Dermis microvascular lymphatic vessel endothelial cell (primary cell): ENCODE measurements at regions not wholly inside any gene's neighbourhood (a gene's known extent, or its start where the extent isn't known, plus 50 kb on each side); places are given as distances from the start of the nearest gene placed in this dataset.

Experiments
- DNase-seq, 2 donors: peaks; one replicate each; pipeline versions ENCODE4 v3.0.0 to v3.0.0-alpha.2; 2010; ENCODE audit warnings: low read depth in 2 of 2

DNA sequence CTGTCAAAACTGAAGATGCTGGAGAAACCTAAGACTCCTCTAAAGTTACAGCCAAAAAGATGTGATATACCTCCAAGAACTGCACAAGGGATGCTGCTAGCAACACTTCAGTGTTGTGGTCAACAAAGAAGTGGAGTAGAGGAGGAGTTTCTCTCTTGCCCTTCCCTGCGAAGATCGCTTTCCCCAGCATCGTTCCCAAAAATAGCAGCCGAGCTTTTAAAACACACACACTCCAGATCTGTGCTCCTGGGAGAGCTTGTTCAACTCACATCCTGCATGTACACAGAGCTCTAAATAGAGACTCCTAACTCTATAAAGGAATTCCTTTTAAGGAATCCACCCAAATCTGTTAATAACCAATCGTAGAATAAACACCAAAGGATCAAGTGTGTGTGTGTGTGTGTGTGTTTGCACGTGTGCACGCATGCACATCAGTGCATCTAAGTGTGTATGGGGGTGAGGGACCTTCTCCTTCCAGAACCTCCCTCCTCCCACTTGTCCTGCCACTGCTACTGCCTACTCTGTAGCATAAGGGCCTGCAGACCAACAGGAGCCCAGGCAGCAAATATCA is 58.5 kb downstream of the PSMG1 start:
- DNase-seq, result no peak

DNA sequence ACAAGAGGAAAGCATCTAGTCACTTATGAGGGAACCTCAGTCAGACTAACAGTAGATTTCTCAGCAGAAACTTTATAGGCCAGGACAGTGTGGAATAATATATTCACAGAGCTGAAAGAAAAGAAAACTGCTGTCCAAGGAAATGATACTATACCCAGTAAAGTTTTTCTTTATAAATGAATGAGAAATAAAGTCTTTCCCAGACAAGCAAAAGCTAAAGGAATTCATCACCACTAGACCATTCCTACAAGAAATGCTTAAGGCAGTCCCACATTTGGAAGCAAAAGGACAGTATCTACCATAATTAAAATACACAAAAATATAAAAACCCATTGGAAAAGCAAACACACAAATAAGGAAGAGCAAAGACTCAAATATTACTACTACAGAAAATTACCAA is 59.9 kb downstream of the PSMG1 start:
- no peak for DNase-seq

DNA sequence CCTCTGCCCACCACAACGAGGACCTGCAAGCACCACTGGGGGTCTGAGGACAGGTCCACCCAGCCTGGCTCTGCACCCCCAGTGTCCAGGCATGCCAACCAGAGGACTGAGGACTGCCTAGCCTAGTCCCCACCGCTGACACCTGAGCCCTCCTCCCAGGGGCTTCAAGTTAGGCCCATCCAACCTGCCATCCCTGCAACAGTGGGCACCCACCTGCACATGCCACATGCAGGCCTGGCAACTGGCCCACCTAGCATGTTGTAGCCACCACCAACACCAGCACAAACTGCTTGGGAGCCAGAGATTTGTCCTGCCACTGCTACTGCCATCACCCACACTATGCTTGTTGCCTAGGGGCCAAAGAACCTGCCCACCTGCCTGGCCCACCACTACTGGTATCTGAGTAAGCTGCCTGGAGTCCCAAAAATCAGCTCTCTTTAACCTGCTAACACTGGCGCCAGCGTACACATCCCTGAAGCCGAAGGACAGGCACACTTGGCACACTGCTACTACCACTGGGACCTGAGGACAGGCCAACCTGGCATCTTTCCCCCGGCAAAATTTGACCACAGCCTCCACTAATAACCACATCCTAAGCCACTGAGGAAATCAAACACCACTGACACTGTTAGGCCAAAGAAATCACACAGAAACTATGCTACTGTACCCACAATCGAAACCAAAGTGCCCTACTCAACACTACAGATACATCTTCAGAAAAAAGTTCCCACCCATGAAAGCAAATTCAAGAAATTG is 61.5 kb downstream of the PSMG1 start:
- DNase-seq, result no peak

DNA sequence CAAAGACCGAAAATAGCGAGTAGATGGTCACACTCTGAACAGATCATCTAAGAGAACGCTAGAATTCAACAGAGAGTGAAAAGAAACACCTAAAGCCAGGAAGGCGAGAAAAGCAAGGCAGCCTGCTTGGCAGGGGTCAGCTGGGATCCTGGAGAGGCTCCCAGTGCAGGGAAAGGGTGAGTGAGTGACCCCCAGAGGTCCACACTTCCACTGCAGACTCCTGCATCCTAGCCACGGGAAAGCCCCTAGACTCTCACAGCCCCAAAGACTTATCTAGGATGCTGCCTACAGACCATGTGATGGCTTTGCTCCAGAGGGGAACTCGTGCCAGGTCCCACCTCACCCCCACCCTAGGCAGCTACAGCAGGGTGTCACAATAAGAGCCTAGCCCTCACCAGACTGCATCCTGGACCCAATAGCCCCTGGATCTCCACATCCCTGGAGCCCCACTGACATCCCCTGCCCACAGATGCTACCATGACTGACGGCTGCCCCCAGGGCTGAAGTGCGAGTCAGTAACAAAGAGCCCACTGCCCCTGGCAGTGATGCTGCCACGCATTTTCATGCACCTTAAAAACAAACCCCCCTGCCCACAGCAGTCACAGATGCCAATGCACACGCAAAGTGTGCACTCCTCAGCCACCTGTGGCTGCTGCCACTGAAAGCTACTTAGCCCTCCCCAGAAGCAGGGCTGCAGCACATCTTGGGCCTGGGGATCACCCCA is 62.2 kb downstream of the PSMG1 start:
- no peak for DNase-seq

DNA sequence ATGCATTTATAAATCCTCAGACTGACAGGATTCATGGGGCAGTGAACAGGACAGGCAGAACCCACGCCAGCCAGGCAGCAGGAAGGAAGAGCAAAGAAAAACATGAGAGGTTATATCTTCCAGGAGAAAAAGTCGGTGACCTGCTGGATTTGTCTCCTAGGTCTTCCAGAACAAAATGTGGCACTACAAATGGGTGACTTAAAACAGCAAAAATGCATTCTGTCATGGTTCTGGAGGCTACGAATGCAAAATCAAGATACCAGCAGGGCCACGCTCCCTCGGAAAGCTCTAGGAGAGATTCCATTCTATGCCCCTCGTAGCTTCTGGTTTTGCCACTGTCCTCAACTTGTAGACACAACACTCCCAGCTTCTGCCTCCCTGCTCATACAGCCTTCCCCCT is 63.4 kb downstream of the PSMG1 start:
- no peak for DNase-seq

DNA sequence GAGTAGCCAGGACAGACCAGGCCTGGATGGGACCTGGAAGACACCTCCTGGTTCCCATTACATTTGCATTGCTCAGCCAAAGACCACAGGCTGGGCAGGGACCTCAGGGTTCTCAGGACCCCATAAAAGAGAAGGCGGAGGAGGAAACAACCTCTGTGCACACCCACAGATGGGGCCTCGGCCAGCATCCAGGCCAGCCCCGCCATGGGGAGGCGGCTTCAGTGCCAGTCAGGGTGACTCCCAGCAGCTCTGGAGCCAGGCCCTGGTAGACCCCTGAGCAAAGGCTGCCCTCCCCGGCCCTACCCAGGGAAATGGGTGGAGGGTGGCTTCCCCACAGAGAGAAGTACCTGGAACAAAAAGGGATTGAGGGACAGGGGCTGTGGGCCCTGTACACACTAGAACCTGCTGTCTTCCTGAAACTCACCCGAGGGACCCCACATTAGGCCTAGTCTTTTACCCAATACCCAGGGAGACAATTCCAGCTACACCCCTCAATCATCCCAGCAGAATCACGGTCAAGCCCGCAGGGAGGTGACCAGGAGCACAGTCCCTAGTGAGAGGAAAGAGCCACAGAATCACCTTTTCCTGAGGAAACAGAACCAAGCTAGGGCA is 64.5 kb downstream of the PSMG1 start:
- no peak for DNase-seq

DNA sequence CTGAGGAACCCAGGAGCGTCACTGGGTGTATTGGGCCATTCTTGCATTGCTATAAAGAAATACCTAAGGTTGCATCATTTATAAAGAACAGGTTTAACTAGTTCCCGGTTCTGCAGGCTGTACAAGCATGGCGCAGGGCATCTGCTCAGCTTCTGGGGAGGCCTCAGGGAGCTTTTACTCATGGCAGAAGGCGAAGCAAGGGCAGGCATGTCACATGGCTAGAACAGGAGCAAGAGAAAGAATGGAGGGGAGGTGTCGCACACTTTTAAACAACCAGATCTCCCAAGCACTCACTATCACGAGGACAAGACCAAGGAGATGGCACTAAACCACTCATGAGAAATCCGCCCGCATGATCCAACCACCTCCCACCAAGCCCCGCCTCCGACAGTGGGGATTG is 65.2 kb downstream of the PSMG1 start:
- no peak for DNase-seq

DNA sequence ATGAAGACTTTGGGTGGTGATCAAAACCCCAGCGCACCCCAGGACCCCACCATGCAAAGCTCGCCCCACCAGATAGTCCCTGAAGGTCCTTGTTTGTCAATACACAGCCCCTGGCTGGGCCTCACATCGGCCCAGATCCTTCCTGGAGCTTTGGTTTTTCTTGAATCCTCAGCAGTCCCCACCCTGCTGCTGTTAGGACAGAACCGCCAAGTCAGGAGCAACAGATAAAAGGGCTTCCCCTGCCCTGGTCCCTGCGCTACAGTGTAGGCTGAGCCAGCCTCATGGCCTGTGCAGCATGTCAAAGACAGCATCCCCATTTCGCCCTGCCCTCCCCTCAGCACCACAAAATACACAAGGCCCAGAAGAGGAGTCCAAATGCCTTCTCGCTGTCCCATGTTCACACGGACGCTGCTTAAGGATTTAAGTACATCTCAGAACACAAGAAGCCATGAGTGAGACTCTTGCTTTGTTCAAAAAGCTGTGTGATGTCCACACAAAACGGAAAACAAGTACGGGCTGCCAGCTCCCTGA is 65.7 kb downstream of the PSMG1 start:
- DNase-seq, result no peak

DNA sequence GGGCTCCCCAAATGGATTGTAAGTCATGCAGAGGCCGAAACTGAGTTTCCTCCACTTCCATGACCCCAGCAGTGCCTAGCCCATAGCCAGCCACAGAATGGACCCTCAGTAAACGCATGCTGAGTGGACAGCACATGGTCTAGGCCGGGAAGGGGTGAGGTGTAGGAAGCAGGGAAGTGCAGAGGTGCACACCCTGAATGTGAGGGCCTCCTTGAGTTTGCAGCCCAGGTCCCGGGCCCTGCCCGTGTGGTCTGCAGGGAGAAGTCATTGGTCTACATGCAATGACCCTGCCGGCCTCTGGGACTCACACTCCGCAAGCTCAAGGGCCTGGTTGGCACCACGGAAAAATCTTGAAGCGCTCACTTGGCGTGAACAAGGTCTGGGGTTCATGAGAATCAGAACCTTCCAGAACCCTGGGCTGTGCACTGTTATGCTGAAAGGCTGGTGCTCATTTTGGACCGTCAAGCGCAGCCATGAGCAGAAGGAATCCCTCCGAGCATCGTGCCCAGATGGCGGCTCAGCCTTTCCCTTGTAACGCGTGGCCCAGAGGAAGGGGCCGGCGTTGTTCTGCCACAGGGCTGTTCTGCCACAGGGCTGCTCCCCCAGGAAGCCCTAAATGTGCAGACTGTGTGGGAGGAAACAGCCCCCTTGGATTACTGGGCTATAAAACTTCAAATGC is 66.4 kb downstream of the PSMG1 start:
- DNase-seq, result no peak

DNA sequence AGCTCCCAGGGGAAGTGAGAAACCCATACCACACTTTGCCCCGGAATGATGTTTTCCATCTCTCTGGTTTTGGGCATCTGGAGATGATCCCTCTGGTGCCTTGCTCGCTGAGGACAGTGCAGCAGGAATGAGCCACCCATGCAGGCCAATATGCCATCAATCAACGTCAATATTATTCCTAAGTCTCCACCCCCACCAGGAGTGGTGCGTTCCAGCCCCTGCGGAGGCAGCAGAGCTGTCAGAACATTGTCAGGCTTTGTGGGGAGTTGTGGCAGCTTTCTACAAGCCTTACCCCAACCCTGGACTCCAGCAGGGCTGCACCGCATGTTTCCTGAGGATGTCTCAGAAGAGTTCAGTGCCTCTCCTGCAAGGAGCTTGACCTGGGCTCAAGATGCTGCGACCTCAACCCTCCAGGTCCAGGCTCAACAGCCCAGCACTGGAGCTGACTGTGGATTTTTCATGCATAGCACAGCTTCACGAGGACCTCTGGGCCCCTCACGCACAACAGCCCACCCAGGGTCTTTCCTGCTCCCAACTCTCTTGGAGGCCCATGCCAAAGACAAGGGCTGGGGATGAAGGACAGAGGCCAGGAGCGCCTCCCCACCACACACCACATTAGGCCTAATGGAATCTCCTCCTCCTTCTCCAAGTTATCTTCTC is 67.5 kb downstream of the PSMG1 start:
- no peak for DNase-seq

DNA sequence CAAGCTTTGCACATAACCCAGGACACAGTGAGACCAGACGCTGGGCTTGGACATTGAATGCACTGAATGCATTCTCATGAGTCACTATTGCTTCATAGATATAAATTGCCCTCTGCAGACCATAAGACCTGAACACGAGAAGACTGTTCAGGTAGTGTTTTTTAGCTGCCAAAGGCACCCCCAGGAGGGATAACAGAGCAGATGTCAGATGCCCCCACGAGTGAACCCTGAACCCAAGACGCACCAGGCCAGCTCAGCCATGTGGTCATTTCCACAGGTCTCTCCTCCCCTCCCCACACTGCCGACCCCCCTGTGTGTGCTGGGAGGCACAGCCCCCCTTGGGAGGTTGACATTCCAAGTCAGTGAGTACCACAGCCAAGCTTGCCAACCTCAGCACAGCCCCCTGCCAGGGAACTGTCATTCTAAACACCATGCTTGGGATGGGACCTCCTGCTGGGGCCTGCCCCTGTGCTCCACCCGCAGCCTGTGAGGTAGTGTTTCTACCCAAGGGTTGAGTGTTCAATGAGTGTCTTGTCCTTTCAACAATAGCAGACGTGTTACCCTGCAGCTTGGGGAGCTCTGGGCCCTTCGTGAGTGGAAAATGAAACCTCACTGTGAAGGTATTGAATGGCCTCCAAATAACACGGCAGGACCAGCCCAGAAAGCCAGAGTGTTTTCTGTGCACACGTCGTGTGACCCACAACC is 68.2 kb downstream of the PSMG1 start:
- DNase-seq, result no peak

DNA sequence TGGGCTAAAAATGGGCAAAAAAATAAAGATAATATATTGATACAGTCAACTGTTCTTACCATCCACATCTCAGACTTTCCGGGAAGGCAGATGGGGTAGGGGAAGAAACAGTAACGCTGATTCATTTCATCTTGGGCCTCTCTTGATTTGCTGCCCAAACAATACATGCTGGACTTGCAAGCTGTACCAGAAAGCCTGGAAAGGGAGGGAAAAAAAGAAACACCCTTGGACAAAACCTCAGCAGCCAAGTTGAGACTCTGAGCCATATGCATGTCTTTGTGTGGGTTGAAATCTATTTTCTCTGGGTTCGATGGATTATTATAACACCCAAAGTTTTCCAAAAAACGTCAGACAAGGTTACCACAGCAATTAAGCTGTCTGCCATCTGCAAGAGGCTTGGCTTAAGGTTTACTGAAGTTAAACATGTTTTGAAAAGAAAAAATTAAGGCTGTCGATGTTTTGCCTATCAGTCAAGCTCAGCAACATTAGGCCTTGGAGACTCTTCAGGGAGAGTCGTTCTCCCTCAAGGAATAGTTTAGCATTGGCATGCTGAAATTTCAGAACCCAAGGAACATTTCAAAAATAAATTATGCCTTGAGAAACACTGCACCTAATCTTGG is 71.2 kb downstream of the PSMG1 start:
- no peak for DNase-seq

DNA sequence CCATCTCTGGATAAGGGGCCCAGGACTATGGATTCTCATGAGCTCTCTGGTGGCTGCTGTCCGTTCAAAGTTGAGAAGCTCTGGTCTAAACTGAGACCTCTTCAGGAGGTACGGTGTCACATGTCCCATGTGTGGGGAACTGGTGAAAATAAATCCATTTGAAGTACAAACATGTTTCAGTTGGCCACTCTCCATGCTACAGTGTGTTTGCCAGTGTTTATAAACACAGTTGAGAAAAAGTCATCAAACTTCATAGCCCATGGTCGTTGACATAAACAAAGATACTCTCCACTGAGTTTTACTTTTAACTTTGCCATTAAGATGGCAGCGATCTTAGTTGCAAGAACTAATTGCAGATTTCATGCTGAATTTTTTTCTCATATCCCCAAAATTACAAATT is 72.8 kb downstream of the PSMG1 start:
- DNase-seq, result no peak

DNA sequence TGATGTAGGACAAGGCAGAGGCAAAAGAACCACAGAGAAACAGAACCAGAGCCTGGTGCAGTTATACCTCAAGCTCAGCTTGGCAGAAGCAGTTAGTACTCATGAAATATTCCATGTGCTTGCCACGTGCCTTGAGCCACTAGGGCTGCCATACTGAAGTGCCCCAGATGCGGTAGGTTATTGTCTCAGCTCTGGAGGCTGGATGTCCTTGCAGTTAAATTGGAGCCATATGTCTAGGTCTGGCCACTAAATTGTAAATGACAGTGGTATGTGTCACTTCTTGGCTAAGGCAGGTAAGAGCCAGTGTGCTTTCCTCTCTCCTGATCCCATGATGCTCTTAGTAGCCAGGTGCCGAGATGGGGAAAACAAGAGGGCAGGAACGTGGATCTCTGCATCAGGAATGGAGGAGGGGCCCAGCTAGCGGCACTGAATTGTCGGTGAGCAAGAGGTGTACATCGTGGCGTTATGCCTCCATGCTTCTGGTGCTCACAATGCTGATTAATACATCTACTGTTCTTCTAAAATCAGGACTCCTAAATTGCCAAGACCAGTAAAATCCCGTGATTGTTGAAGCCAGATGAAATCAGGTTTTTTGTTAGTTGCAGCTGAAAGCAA is 73.5 kb downstream of the PSMG1 start:
- no peak for DNase-seq

DNA sequence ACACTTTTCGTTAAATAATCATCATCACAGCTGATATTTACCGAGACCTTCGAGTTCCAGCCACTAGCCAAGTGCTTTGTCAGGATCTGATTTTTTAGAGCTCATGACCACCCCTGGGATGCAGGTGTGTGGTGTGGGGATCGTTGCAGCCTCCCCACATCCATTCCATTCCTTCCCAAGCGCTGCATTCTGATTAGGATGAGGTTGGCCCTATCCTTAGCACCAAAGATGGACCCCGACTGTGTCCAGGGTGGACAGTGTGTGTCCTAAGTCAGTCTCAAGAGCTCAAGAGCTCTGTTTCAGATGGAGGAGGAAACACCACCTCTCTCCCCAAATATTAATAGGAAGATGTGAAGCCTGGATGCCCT is 74.1 kb downstream of the PSMG1 start:
- no peak for DNase-seq

DNA sequence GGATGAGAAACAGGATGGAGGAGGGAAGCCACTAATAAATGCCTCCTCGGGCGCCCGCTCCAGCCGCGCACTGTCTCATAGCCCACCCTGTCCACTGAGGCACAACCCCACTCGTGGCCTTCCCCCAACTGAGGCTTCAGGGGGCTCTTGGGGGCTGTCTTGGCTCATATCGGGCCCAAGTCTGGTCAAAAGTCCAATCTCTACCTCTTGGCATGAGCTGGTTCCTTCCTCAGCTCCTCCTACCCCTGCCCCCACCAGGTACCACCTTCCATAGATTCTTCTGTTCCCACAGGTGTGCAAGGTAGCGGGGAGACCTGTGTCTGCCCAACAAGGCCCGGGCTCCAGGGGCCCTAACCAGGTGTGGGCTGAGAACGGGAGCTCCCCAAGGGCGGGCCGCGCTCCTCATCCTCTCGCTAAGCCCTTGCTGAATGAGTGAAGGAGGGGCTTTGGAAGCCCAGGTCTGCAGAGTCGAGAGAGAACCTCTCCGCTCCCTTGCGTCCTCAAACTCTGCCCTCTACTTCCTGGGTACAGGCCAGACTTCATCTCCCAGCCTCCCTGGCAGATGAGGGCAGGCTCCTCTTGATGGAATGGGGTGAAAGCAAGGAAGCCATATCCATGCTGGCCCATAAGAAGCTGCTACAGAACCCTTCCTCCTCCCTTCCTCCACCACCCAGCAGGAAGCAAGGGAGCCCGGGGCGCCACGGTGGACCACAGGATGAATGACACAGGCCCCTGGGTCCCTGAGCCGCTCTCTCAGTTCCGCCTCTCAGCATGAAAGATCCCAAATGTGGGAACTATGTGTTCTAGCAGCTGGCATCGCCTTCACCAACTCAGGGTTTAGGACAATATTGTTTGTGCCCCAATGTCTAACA is 74.7 kb downstream of the PSMG1 start:
- DNase-seq, result no peak

DNA sequence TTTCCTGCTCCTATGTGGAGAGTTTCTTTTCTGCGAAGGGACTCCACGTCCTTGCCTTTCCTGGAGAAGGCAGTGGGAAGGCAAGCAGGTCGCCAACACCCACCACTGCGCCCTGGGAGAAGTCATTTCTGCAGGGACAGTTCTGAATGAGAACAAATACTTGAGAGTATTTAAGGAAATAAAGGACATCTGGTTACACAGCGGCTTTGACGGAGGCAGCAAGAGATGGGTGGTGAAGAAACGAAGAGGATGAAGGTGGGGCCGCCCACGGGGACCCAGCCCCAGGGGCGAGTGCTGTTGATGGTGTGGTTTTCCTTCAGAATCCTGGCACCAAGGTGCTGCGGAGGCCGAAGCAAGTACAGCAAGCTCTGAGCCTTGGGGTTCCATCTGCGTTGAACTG is 75.5 kb downstream of the PSMG1 start:
- no peak for DNase-seq

DNA sequence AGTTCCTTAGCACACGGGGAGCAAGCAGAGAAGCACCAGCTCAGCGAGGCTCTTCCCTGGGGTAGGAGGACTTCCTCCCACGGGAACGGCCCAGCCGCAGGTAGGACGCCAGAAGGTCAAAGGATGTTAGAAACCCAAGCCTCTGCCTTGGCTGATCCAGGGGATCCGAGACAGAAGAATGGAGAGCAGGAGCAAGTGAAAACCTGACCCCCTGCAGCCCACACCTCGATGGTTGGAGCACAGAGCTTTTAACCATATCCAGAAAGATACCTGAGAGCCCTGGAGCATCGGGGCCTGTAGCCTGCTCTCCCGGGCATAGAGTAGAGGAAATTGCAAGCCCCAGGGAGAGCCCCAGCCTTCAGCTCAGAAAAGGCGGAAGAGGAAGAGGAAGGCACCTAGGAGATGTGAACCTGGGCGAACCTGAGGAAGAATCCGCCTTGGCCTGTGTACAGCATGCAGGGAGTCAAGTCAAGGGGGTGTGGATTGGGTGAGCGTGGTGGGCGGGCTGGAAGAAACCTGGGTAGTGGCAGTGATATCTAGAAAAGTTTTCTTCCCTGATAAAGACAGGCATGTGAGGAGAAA is 76.3 kb downstream of the PSMG1 start:
- DNase-seq, result no peak
